PC-9 (cell line): ENCODE measurements at regions not wholly inside any gene's neighbourhood (a gene's known extent, or its start where the extent isn't known, plus 50 kb on each side); places are given as distances from the start of the nearest gene placed in this dataset.

ENCODE experiments used
- BruUV-seq: library from RNA; stranded (reverse); fragments of 400-500 nt; replicated peaks from 2 replicates; lab custom pipeline; 2021; lab: Mats Ljungman, UMichigan
- CTCF ChIA-PET: fragments of 300-600 bp; sonication (Branson Sonifier 250); formaldehyde crosslinking; loops from one replicate; lab custom pipeline; 2022; ENCODE audit warnings: antibody characterized with exemption; lab: Charles Lee
- POLR2A ChIA-PET: fragments of 300-600 bp; sonication (Branson Sonifier 250); formaldehyde crosslinking; loops from one replicate; lab custom pipeline; 2022; ENCODE audit warnings: antibody characterized with exemption; ENCODE audit not compliant: unreplicated experiment; lab: Charles Lee
- DNase-seq, 2 experiments: peaks; one replicate each; pipeline versions ENCODE4 v3.0.0 to v3.0.0-alpha.2; 2015 to 2022; ENCODE audit warnings: mixed read lengths in 1 of 2
- H2AFZ ChIP-seq: fragments of 200-600 bp; sonication (generic); 2 replicates; pipeline ENCODE4 v1.8.1; 2017; ENCODE audit warnings: antibody characterized with exemption
- H3F3A ChIP-seq: fragments of 200-600 bp; sonication (generic); 2 replicates; pipeline ENCODE4 v1.8.1; 2017; ENCODE audit warnings: antibody characterized with exemption, mild to moderate bottlenecking, low read depth; ENCODE audit not compliant: insufficient read depth
- H3K27ac ChIP-seq: fragments of 200-600 bp; sonication (generic); 2 replicates; pipeline ENCODE4 v1.6.1; 2016; ENCODE audit warnings: mixed run types
- H3K27me3 ChIP-seq: fragments of 200-600 bp; sonication (generic); 2 replicates; pipeline ENCODE4 v1.6.1; 2016; ENCODE audit warnings: low read depth, mixed run types; ENCODE audit not compliant: insufficient read depth
- H3K36me3 ChIP-seq: fragments of 200-600 bp; sonication (generic); 2 replicates; pipeline ENCODE4 v1.6.1; 2016; ENCODE audit warnings: low read depth, mixed run types
- H3K4me1 ChIP-seq: fragments of 200-600 bp; sonication (generic); replicated peaks from 2 replicates; pipeline ENCODE4 v1.6.1; 2016; ENCODE audit warnings: mixed run types; ENCODE audit not compliant: insufficient read depth
- H3K4me2 ChIP-seq: fragments of 200-600 bp; sonication (generic); 2 replicates; pipeline ENCODE4 v1.6.1; 2017; ENCODE audit warnings: mixed run types
- H3K4me3 ChIP-seq: fragments of 200-600 bp; sonication (generic); 2 replicates; pipeline ENCODE4 v1.6.1; 2016; ENCODE audit warnings: mixed run types
- H3K79me2 ChIP-seq: fragments of 200-600 bp; sonication (generic); 2 replicates; pipeline ENCODE4 v1.6.1; 2017; ENCODE audit warnings: low read depth, mixed run types
- H3K9me2 ChIP-seq: fragments of 200-600 bp; sonication (generic); 2 replicates; pipeline ENCODE4 v1.8.1; 2017; ENCODE audit warnings: mild to moderate bottlenecking; ENCODE audit not compliant: insufficient read depth
- H3K9me3 ChIP-seq: fragments of 200-600 bp; sonication (generic); 2 replicates; pipeline ENCODE4 v1.8.1; 2016; ENCODE audit warnings: low read depth; ENCODE audit not compliant: insufficient read depth
- H4K20me1 ChIP-seq: fragments of 200-600 bp; sonication (generic); 2 replicates; pipeline ENCODE4 v1.8.1; 2017; ENCODE audit not compliant: insufficient read depth
- CTCF ChIP-seq: fragments of 200-600 bp; sonication (generic); conservative IDR thresholded peaks from 2 replicates; pipeline ENCODE4 v1.6.1; 2017; ENCODE audit warnings: mixed run types, antibody characterized with exemption, mild to moderate bottlenecking, moderate library complexity
- EZH2 ChIP-seq: fragments of 200-600 bp; sonication (generic); IDR thresholded peaks from 2 replicates; pipeline ENCODE4 v1.8.0; 2017; ENCODE audit warnings: antibody characterized with exemption, low read depth
- intact Hi-C: fragments of 100-400 bp; cut with micrococcal nuclease; formaldehyde crosslinking; loops from one replicate; pipeline ENCODE4 v1.10.0; 2022; ENCODE audit not compliant: unreplicated experiment

- Histone ChIP-seq H3K4me1 (no peaks in the 10 kb centered on the region), H3K9me2 (no peaks in the 10 kb centered on the region), H3K27me3 (no peaks in the 10 kb centered on the region), H3F3A (no peaks in the 10 kb centered on the region), H3K4me3 (no peak overlapping the region), H2AFZ (no peak overlapping the region), H3K27ac (no peak overlapping the region), H3K4me2 (no peak overlapping the region), H4K20me1 (no peaks in the 10 kb centered on the region), H3K9me3 (no peaks in the 10 kb centered on the region; the same call in 1 of the 2 replicates), H3K36me3 (no peaks in the 10 kb centered on the region), H3K79me2 (no peaks in the 10 kb centered on the region)
- DNase-seq = no peak
- no TSS peak for BruUV-seq
- ChIA-PET CTCF (no interaction called here), POLR2A (no interaction called here)
- intact Hi-C loops = no loop called here
- TF ChIP-seq CTCF = no peak
- TF ChIP-seq EZH2 = no peak
These were observed 376.7 kb upstream of the ARID1B start for GRCh38 chr6:156400487-156400886.

DNA sequence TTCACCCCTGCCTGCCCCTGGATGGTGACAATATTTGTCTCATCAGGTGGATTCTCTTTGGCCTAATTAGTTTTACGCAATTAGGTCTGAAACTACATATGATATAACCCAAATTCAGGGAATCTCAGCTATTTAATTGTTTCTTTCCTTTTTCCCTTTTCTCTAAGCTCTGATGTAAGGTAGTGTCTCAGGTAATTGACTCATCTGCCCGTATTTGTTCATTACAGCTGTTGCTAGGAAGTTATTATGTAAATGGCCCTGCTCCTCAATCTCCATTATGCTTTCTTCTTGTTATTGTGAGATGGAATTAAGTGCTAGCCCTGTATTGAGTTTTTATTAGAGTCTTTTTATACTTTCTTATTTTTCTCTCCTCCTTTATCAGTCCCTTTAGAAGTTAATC lies 378.2 kb upstream of the ARID1B start:
- no peaks in the 10 kb centered on the region for H3K9me2 ChIP-seq
- no peaks in the 10 kb centered on the region for H3K4me1 ChIP-seq
- H3K9me3 ChIP-seq = no peaks in the 10 kb centered on the region; the same call in 1 of the 2 replicates
- no peak for DNase-seq
- H2AFZ ChIP-seq = no peak overlapping the region
- TF ChIP-seq CTCF (no peak), EZH2 (no peak)
- no TSS peak for BruUV-seq
- CTCF ChIA-PET = no interaction called here
- no peak overlapping the region for H3K4me3 ChIP-seq
- no peaks in the 10 kb centered on the region for H3F3A ChIP-seq
- H3K79me2 ChIP-seq = no peaks in the 10 kb centered on the region
- no peak overlapping the region for H3K4me2 ChIP-seq
- intact Hi-C loops = no loop called here
- H3K27me3 ChIP-seq = no peaks in the 10 kb centered on the region
- H3K36me3 ChIP-seq = no peaks in the 10 kb centered on the region
- no peak overlapping the region for H3K27ac ChIP-seq
- no peaks in the 10 kb centered on the region for H4K20me1 ChIP-seq
- POLR2A ChIA-PET = no interaction called here

DNA sequence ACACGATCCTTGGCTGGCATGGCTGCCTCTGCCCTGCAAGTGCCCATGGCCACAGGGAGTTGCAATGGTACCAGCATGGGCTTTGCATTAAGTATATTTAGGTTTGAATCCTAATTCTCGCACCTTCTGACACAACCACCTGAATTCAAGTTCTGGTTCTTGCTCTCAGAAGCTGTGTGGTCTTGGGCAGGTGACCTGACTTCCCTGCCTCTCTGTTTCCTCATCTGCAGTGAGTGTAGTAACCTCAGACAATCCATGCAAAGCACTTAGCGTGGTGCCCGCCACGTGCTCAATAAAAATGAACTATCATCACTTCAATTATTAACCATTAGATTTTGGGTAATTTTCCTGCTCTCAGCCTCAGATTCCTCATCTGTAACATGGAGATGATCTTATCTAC lies 378.8 kb upstream of the ARID1B start:
- no peak overlapping the region for H3K27ac ChIP-seq
- intact Hi-C loops = no loop called here

More for the DNA sequence above, 378.8 kb upstream of the ARID1B start:
- no peak for TF ChIP-seq CTCF
- TF ChIP-seq EZH2 = no peak
- no peak for DNase-seq
- no peaks in the 10 kb centered on the region for H3K4me1 ChIP-seq
- BruUV-seq = no TSS peak
- H2AFZ ChIP-seq = no peak overlapping the region
- CTCF ChIA-PET = no interaction called here
- no peak overlapping the region for H3K4me3 ChIP-seq
- H3K36me3 ChIP-seq = no peaks in the 10 kb centered on the region
- H3K4me2 ChIP-seq = no peak overlapping the region
- H3K27me3 ChIP-seq = no peaks in the 10 kb centered on the region
- no peaks in the 10 kb centered on the region; the same call in 1 of the 2 replicates for H3K9me3 ChIP-seq
- H3F3A ChIP-seq = no peaks in the 10 kb centered on the region
- no peaks in the 10 kb centered on the region for H3K79me2 ChIP-seq
- POLR2A ChIA-PET = no interaction called here
- no peaks in the 10 kb centered on the region for H3K9me2 ChIP-seq
- H4K20me1 ChIP-seq = no peaks in the 10 kb centered on the region
